ENCODE measurements at regions not wholly inside any gene's neighbourhood (a gene's known extent, or its start where the extent isn't known, plus 50 kb on each side); places are given as distances from the start of the nearest gene placed in this dataset.

GRCh38 chr4:89497517-89498308 lies 190.1 kb upstream of the GPRIN3 start:
- H3K36me3 ChIP-seq = no peaks in the 10 kb centered on the region
- H3K9me3 ChIP-seq = no peaks in the 10 kb centered on the region
- no peak overlapping the region for H3K4me3 ChIP-seq
- 18% methylated on average over 4 of the region's 4 CpGs for WGBS
- no peaks in the 10 kb centered on the region for H3K4me1 ChIP-seq (replicated peaks)
- no peaks in the 10 kb centered on the region for H3K27me3 ChIP-seq (replicated peaks; ENCODE audit: insufficient read depth)
- intact Hi-C loops (cut with DNase I) = no loop called here
- TF ChIP-seq POLR2A (IDR thresholded peaks at IDR 0.05) (no peak), CTCF (IDR thresholded peaks at IDR 0.05) (no peak), POLR2AphosphoS5 (IDR thresholded peaks at IDR 0.05) (peak; percentile 88)
- DNase-seq (ENCODE audit: low spot score) = peak; percentile 52
- H3K27ac ChIP-seq = peak overlapping the region in 1 of 2 donors; percentile 30

- no peaks in the 10 kb centered on the region for H3K36me3 ChIP-seq
- DNase-seq (ENCODE audit: low spot score) = no peak
- H3K4me1 ChIP-seq (replicated peaks) = no peaks in the 10 kb centered on the region
- WGBS = 48% methylated on average over 1 of the region's 1 CpG
- no peaks in the 10 kb centered on the region for H3K9me3 ChIP-seq
- TF ChIP-seq CTCF (IDR thresholded peaks at IDR 0.05) (no peak), POLR2A (IDR thresholded peaks at IDR 0.05) (no peak), POLR2AphosphoS5 (IDR thresholded peaks at IDR 0.05) (no peak)
- peak overlapping the region in 1 of 2 donors; percentile 18 for H3K27ac ChIP-seq
- intact Hi-C loops (cut with DNase I) = no loop called here
- H3K27me3 ChIP-seq (replicated peaks; ENCODE audit: insufficient read depth) = no peaks in the 10 kb centered on the region
- H3K4me3 ChIP-seq = no peak overlapping the region
These were observed 189.3 kb upstream of the GPRIN3 start for GRCh38 chr4:89496851-89497250.

- H3K27me3 ChIP-seq (replicated peaks; ENCODE audit: insufficient read depth) = no peaks in the 10 kb centered on the region
These were observed 185.8 kb upstream of the GPRIN3 start for GRCh38 chr4:89493367-89493766.

GRCh38 chr4:89492581-89493071 lies 185.0 kb upstream of the GPRIN3 start:
- H3K27ac ChIP-seq = no peak overlapping the region

More at GRCh38 chr4:89493367-89493766, 185.8 kb upstream of the GPRIN3 start:
- TF ChIP-seq CTCF (IDR thresholded peaks at IDR 0.05) (no peak), POLR2AphosphoS5 (IDR thresholded peaks at IDR 0.05) (no peak), POLR2A (IDR thresholded peaks at IDR 0.05) (no peak)
- Histone ChIP-seq H3K36me3 (no peaks in the 10 kb centered on the region), H3K4me1 (replicated peaks) (no peaks in the 10 kb centered on the region), H3K27ac (no peak overlapping the region), H3K9me3 (no peaks in the 10 kb centered on the region), H3K4me3 (no peak overlapping the region)
- DNase-seq (ENCODE audit: low spot score) = no peak
- intact Hi-C loops (cut with DNase I) = no loop called here
- WGBS = 89% methylated on average over 3 of the region's 3 CpGs

More at GRCh38 chr4:89492581-89493071, 185.0 kb upstream of the GPRIN3 start:
- Histone ChIP-seq H3K36me3 (no peaks in the 10 kb centered on the region), H3K4me1 (replicated peaks) (no peaks in the 10 kb centered on the region), H3K9me3 (no peaks in the 10 kb centered on the region), H3K4me3 (no peak overlapping the region), H3K27me3 (replicated peaks; ENCODE audit: insufficient read depth) (no peaks in the 10 kb centered on the region)
- 80% methylated on average over 4 of the region's 4 CpGs for WGBS
- intact Hi-C loops (cut with DNase I) = no loop called here
- no peak for DNase-seq (ENCODE audit: low spot score)
- TF ChIP-seq POLR2A (IDR thresholded peaks at IDR 0.05) (no peak), POLR2AphosphoS5 (IDR thresholded peaks at IDR 0.05) (no peak), CTCF (IDR thresholded peaks at IDR 0.05) (no peak)

Data from prostate gland (tissue), 2 donors.